ENCODE measurements at regions not wholly inside any gene's neighbourhood (a gene's known extent, or its start where the extent isn't known, plus 50 kb on each side); places are given as distances from the start of the nearest gene placed in this dataset.

DNA sequence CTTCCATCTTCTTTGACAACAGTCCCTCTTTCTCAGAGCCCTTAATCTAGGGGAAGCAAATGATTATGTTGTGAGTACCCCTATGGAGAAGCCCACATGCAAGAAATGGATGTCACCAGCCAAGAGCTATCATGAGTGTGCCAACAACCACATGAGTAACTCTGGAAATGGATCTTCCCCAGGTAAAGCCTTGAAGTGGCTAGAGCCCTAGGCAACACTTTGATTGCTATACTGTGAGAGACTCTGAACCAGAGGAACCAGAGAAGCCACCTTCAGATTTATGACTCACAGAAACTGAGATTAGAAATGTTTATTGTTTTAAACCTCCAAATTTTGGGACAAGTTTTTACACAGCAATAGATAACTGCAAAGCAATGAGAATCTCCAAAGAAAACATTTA, 60.9 kb upstream of the COL1A2 start:
- Mint-ChIP-seq H3K27ac (no peak overlapping the region), H3K4me3 (no peak overlapping the region), H3K36me3 (ENCODE audit: low read depth) (no peaks in the 10 kb centered on the region), H3K27me3 (ENCODE audit: insufficient read depth, low read depth, poor library complexity) (no peaks in the 10 kb centered on the region), H3K9me3 (no peaks in the 10 kb centered on the region), H3K4me1 (peaks cover 10% of the 10 kb centered on the region)
- H3K9me2 ChIP-seq (ENCODE audit: insufficient read depth): no peaks in the 10 kb centered on the region
- H3K79me2 ChIP-seq (replicated peaks; ENCODE audit: insufficient read depth): no peaks in the 10 kb centered on the region
- H3K4me1 ChIP-seq (ENCODE audit: insufficient read depth): peaks cover 6% of the 10 kb centered on the region; the same call in 1 of the 2 replicates
- no peak for ATAC-seq
- no peak for DNase-seq (ENCODE audit: low spot score)
- no peak overlapping the region for H3K27ac ChIP-seq (ENCODE audit: low read depth)
- no peaks in the 10 kb centered on the region for H4K20me1 ChIP-seq (replicated peaks; ENCODE audit: insufficient read depth)
- no peaks in the 10 kb centered on the region for H3K27me3 ChIP-seq (ENCODE audit: insufficient read depth)
- H3K4me3 ChIP-seq: no peak overlapping the region
- no peaks in the 10 kb centered on the region for H3K36me3 ChIP-seq (ENCODE audit: insufficient read depth)
- no peak overlapping the region for H3K4me2 ChIP-seq
- TF ChIP-seq JUNB (IDR thresholded peaks at IDR 0.05; ENCODE audit: unreplicated experiment) (no peak), NANOG (IDR thresholded peaks at IDR 0.05; ENCODE audit: borderline replicate concordance) (no peak), ZNF114 (CRISPR knock-in tag; IDR thresholded peaks at IDR 0.05) (no peak), POLR2AphosphoS5 (IDR thresholded peaks at IDR 0.05; ENCODE audit: low read depth) (no peak), STAT1 (IDR thresholded peaks at IDR 0.05; ENCODE audit: unreplicated experiment) (no peak), CREB1 (CRISPR knock-in tag; IDR thresholded peaks at IDR 0.05; ENCODE audit: low read depth) (no peak), EZH2phosphoT487 (IDR thresholded peaks at IDR 0.05; ENCODE audit: unreplicated experiment) (no peak), EZH2 (IDR thresholded peaks at IDR 0.05; ENCODE audit: low read depth, unreplicated experiment) (no peak), ZNF331 (CRISPR knock-in tag; IDR thresholded peaks at IDR 0.05; ENCODE audit: low read depth) (no peak), ETS1 (IDR thresholded peaks at IDR 0.05) (no peak), REST (IDR thresholded peaks at IDR 0.05; ENCODE audit: unreplicated experiment) (no peak)
- TF ChIP-seq, protein P1, sequence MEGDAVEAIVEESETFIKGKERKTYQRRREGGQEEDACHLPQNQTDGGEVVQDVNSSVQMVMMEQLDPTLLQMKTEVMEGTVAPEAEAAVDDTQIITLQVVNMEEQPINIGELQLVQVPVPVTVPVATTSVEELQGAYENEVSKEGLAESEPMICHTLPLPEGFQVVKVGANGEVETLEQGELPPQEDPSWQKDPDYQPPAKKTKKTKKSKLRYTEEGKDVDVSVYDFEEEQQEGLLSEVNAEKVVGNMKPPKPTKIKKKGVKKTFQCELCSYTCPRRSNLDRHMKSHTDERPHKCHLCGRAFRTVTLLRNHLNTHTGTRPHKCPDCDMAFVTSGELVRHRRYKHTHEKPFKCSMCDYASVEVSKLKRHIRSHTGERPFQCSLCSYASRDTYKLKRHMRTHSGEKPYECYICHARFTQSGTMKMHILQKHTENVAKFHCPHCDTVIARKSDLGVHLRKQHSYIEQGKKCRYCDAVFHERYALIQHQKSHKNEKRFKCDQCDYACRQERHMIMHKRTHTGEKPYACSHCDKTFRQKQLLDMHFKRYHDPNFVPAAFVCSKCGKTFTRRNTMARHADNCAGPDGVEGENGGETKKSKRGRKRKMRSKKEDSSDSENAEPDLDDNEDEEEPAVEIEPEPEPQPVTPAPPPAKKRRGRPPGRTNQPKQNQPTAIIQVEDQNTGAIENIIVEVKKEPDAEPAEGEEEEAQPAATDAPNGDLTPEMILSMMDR (conservative IDR thresholded peaks at IDR 0.05; ENCODE audit: low read depth in 2 of 2): no peak
- TF ChIP-seq, protein P2, sequence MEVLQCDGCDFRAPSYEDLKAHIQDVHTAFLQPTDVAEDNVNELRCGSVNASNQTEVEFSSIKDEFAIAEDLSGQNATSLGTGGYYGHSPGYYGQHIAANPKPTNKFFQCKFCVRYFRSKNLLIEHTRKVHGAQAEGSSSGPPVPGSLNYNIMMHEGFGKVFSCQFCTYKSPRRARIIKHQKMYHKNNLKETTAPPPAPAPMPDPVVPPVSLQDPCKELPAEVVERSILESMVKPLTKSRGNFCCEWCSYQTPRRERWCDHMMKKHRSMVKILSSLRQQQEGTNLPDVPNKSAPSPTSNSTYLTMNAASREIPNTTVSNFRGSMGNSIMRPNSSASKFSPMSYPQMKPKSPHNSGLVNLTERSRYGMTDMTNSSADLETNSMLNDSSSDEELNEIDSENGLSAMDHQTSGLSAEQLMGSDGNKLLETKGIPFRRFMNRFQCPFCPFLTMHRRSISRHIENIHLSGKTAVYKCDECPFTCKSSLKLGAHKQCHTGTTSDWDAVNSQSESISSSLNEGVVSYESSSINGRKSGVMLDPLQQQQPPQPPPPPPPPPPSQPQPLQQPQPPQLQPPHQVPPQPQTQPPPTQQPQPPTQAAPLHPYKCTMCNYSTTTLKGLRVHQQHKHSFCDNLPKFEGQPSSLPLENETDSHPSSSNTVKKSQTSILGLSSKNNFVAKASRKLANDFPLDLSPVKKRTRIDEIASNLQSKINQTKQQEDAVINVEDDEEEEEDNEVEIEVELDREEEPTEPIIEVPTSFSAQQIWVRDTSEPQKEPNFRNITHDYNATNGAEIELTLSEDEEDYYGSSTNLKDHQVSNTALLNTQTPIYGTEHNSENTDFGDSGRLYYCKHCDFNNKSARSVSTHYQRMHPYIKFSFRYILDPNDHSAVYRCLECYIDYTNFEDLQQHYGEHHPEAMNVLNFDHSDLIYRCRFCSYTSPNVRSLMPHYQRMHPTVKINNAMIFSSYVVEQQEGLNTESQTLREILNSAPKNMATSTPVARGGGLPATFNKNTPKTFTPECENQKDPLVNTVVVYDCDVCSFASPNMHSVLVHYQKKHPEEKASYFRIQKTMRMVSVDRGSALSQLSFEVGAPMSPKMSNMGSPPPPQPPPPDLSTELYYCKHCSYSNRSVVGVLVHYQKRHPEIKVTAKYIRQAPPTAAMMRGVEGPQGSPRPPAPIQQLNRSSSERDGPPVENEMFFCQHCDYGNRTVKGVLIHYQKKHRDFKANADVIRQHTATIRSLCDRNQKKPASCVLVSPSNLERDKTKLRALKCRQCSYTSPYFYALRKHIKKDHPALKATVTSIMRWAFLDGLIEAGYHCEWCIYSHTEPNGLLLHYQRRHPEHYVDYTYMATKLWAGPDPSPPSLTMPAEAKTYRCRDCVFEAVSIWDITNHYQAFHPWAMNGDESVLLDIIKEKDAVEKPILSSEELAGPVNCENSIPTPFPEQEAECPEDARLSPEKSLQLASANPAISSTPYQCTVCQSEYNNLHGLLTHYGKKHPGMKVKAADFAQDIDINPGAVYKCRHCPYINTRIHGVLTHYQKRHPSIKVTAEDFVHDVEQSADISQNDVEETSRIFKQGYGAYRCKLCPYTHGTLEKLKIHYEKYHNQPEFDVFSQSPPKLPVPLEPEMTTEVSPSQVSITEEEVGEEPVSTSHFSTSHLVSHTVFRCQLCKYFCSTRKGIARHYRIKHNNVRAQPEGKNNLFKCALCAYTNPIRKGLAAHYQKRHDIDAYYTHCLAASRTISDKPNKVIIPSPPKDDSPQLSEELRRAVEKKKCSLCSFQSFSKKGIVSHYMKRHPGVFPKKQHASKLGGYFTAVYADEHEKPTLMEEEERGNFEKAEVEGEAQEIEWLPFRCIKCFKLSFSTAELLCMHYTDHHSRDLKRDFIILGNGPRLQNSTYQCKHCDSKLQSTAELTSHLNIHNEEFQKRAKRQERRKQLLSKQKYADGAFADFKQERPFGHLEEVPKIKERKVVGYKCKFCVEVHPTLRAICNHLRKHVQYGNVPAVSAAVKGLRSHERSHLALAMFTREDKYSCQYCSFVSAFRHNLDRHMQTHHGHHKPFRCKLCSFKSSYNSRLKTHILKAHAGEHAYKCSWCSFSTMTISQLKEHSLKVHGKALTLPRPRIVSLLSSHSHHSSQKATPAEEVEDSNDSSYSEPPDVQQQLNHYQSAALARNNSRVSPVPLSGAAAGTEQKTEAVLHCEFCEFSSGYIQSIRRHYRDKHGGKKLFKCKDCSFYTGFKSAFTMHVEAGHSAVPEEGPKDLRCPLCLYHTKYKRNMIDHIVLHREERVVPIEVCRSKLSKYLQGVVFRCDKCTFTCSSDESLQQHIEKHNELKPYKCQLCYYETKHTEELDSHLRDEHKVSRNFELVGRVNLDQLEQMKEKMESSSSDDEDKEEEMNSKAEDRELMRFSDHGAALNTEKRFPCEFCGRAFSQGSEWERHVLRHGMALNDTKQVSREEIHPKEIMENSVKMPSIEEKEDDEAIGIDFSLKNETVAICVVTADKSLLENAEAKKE (CRISPR knock-in tag; IDR thresholded peaks at IDR 0.05): no peak
- no peaks in the 10 kb centered on the region for H3F3A ChIP-seq (replicated peaks; ENCODE audit: low read depth)
- H2AFZ ChIP-seq: no peak overlapping the region
